Panc1 (cell line): ENCODE measurements at regions not wholly inside any gene's neighbourhood (a gene's known extent, or its start where the extent isn't known, plus 50 kb on each side); places are given as distances from the start of the nearest gene placed in this dataset.

ENCODE experiments used
- ATAC-seq: fragments of 200-7000 bp; cut with Tn5 transposase; 2 replicates; pipeline ENCODE4 v1.9.1; 2020; ENCODE audit warnings: mild to moderate bottlenecking, moderate library complexity
- BruUV-seq: library from RNA; stranded (reverse); fragments of 400-500 nt; replicated peaks from 2 replicates; lab custom pipeline; 2021; lab: Mats Ljungman, UMichigan
- CTCF ChIA-PET: fragments of 300-600 bp; sonication (Branson Sonifier 250); formaldehyde crosslinking; loops from one replicate; lab custom pipeline; 2022; ENCODE audit warnings: antibody characterized with exemption; lab: Charles Lee
- POLR2A ChIA-PET: fragments of 300-600 bp; sonication (Branson Sonifier 250); formaldehyde crosslinking; loops from one replicate; lab custom pipeline; 2022; ENCODE audit warnings: antibody characterized with exemption; lab: Charles Lee
- DNase-seq: peaks from one replicate; pipeline ENCODE4 v3.0.0-alpha.2; 2010; ENCODE audit warnings: low read depth, low spot score
- H3K27ac ChIP-seq: 2 replicates; pipeline ENCODE4 v1.5.1; 2011; ENCODE audit warnings: mild to moderate bottlenecking, low read length, inconsistent platforms
- H3K27me3 ChIP-seq: fragments of 200-500 bp; sonication (Bioruptor generic); 2 replicates; pipeline ENCODE4 v1.6.0; 2014; ENCODE audit warnings: low read length, inconsistent platforms; ENCODE audit not compliant: control insufficient read depth, insufficient read depth
- H3K36me3 ChIP-seq: fragments of 200-500 bp; sonication (Bioruptor generic); 2 replicates; pipeline ENCODE4 v1.5.1; 2014; ENCODE audit warnings: inconsistent platforms, mild to moderate bottlenecking, low read length, moderate library complexity; ENCODE audit not compliant: control insufficient read depth, insufficient read depth
- H3K4me1 ChIP-seq: 2 replicates; pipeline ENCODE4 v1.5.1; 2011; ENCODE audit warnings: inconsistent platforms, mild to moderate bottlenecking, low read length, moderate library complexity; ENCODE audit not compliant: control insufficient read depth, insufficient read depth
- H3K4me3 ChIP-seq, 2 experiments: 2 replicates each; pipeline ENCODE4 v1.5.1; 2011 to 2012; ENCODE audit warnings: low read depth in 2 of 2, low read length in 2 of 2, mild to moderate bottlenecking in 2 of 2, inconsistent platforms in 1 of 2, moderate library complexity in 1 of 2
- H3K9me3 ChIP-seq: fragments of 200-500 bp; sonication (Bioruptor generic); 2 replicates; pipeline ENCODE4 v1.5.1; 2014; ENCODE audit warnings: low read depth, mild to moderate bottlenecking, inconsistent platforms, low read length, moderate library complexity; ENCODE audit not compliant: control insufficient read depth, insufficient read depth
- POLR2AphosphoS5 ChIP-seq: IDR thresholded peaks from 2 replicates; pipeline ENCODE4 v1.6.1; 2012; ENCODE audit warnings: mild to moderate bottlenecking, low read depth, low read length, moderate library complexity
- REST ChIP-seq, 2 experiments: IDR thresholded peaks; 2 replicates each; pipeline ENCODE4 v1.6.1; 2011 to 2012; ENCODE audit warnings: low read depth in 2 of 2, control low read depth in 1 of 2, low read length in 1 of 2, mild to moderate bottlenecking in 1 of 2, moderate library complexity in 1 of 2; ENCODE audit not compliant: insufficient read depth in 1 of 2
- SIN3A ChIP-seq: IDR thresholded peaks from 2 replicates; pipeline ENCODE4 v1.6.1; 2012; ENCODE audit warnings: low read depth, mild to moderate bottlenecking, low read length, moderate library complexity, borderline replicate concordance; ENCODE audit not compliant: insufficient read depth
- TCF7L2 ChIP-seq: IDR thresholded peaks from 2 replicates; pipeline ENCODE4 v1.6.1; 2011; ENCODE audit warnings: mild to moderate bottlenecking, low read depth, low read length, inconsistent platforms
- in situ Hi-C: cut with HindIII; loops from 2 replicates; pipeline ENCODE4 v1.10.0; 2016; ENCODE audit warnings: low sequenced_read_pairs, low pct_unique_long_range_greater_than_20kb
- intact Hi-C: fragments of 100-400 bp; cut with micrococcal nuclease; formaldehyde crosslinking; loops from one replicate; pipeline ENCODE4 v1.10.0; 2022; ENCODE audit not compliant: unreplicated experiment
- TF ChIP-seq, protein P1 (sequence below): fragments of 450-650 bp; IDR thresholded peaks from 2 replicates; pipeline ENCODE4 v1.5.1; 2017; ENCODE audit warnings: mild to moderate bottlenecking

GRCh38 chr5:34550247-34550646 lies 105.9 kb upstream of the RAI14 start:
- no peak for TF ChIP-seq TCF7L2
- TF ChIP-seq POLR2AphosphoS5, result no peak
- no peak for TF ChIP-seq REST (IDR thresholded peaks at IDR 0.05; ENCODE audit: insufficient read depth in 1 of 2, low read depth in 2 of 2, low read length in 1 of 2)
- no peak for TF ChIP-seq SIN3A
- TF ChIP-seq, protein P1, sequence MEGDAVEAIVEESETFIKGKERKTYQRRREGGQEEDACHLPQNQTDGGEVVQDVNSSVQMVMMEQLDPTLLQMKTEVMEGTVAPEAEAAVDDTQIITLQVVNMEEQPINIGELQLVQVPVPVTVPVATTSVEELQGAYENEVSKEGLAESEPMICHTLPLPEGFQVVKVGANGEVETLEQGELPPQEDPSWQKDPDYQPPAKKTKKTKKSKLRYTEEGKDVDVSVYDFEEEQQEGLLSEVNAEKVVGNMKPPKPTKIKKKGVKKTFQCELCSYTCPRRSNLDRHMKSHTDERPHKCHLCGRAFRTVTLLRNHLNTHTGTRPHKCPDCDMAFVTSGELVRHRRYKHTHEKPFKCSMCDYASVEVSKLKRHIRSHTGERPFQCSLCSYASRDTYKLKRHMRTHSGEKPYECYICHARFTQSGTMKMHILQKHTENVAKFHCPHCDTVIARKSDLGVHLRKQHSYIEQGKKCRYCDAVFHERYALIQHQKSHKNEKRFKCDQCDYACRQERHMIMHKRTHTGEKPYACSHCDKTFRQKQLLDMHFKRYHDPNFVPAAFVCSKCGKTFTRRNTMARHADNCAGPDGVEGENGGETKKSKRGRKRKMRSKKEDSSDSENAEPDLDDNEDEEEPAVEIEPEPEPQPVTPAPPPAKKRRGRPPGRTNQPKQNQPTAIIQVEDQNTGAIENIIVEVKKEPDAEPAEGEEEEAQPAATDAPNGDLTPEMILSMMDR, result no peak
- intact Hi-C loops, result no loop called here
- no peaks in the 10 kb centered on the region for H3K27me3 ChIP-seq
- in situ Hi-C loops, result no loop called here
- H3K4me3 ChIP-seq, result no peak overlapping the region
- ChIA-PET CTCF (no interaction called here), POLR2A (no interaction called here)
- H3K36me3 ChIP-seq, result no peaks in the 10 kb centered on the region
- H3K9me3 ChIP-seq, result peaks cover 5% of the 10 kb centered on the region; the same call in 1 of the 2 replicates
- DNase-seq (no peak), ATAC-seq (no peak)
- no TSS peak for BruUV-seq
- H3K4me1 ChIP-seq, result no peaks in the 10 kb centered on the region
- no peak overlapping the region for H3K27ac ChIP-seq

DNA sequence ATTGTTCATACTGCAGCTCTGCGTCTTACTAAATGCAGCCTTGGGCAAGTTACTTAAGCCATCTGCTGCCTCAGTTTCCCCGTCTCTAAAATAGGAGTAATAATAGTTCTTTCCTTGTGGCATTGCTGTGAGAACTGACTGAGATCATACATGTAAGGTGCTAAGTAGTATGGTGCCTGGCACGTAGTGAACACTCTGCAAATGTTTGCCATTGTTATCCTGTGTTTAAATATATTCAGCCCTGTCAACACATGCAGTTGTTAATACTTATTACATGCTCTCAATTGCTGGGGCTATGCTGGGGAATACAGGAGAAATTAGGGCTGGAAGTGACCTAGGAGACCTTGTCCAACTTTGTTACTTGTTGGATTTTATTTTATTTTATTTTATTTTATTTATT lies 105.2 kb upstream of the RAI14 start:
- no peaks in the 10 kb centered on the region for H3K27me3 ChIP-seq
- ATAC-seq (no peak), DNase-seq (no peak)
- H3K9me3 ChIP-seq, result peaks cover 5% of the 10 kb centered on the region; the same call in 1 of the 2 replicates
- in situ Hi-C loops (no loop called here), intact Hi-C loops (no loop called here)
- H3K27ac ChIP-seq, result no peak overlapping the region
- POLR2A ChIA-PET, result no interaction called here
- no peaks in the 10 kb centered on the region for H3K4me1 ChIP-seq
- H3K36me3 ChIP-seq, result no peaks in the 10 kb centered on the region
- H3K4me3 ChIP-seq, result no peak overlapping the region
- CTCF ChIA-PET, result no interaction called here
- TF ChIP-seq REST (IDR thresholded peaks at IDR 0.05; ENCODE audit: insufficient read depth in 1 of 2, low read depth in 2 of 2, low read length in 1 of 2) (no peak), SIN3A (no peak), POLR2AphosphoS5 (no peak), TCF7L2 (no peak)
- TF ChIP-seq, protein P1, result no peak
- BruUV-seq, result no TSS peak
